SK-N-SH (cell line): ENCODE measurements at regions not wholly inside any gene's neighbourhood (a gene's known extent, or its start where the extent isn't known, plus 50 kb on each side); places are given as distances from the start of the nearest gene placed in this dataset.

Experiments used
- TCF12 ChIP-seq: IDR thresholded peaks from 2 replicates; pipeline ENCODE4 v1.4.0; 2012
- TF ChIP-seq, protein P1 (sequence below): IDR thresholded peaks from 2 replicates; pipeline ENCODE4; 2012

DNA sequence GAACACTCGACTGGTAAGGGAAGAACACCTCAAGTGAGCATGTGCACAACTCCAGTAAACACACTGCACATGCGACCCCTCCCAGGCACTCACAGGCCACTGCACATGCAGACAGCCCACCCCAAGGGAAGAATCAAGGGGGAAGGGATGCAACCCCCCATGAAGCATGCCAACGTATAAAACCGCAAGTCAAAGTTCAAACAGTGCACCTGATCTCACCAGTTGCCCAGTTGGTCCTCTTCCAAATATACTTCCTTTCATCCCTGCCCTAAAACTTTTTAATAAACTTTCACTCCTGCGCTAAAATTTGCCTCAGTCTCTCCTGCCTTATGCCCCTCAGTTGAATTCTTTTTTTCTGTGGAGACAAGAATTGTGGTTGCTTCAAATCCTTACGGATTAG lies 51.0 kb upstream of the TOM1L1 start (continued):
- TF ChIP-seq, protein P1, sequence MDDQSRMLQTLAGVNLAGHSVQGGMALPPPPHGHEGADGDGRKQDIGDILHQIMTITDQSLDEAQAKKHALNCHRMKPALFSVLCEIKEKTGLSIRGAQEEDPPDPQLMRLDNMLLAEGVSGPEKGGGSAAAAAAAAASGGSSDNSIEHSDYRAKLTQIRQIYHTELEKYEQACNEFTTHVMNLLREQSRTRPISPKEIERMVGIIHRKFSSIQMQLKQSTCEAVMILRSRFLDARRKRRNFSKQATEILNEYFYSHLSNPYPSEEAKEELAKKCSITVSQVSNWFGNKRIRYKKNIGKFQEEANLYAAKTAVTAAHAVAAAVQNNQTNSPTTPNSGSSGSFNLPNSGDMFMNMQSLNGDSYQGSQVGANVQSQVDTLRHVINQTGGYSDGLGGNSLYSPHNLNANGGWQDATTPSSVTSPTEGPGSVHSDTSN = no peak
- no peak for TF ChIP-seq TCF12
